ENCODE measurements at regions not wholly inside any gene's neighbourhood (a gene's known extent, or its start where the extent isn't known, plus 50 kb on each side); places are given as distances from the start of the nearest gene placed in this dataset.

DNA sequence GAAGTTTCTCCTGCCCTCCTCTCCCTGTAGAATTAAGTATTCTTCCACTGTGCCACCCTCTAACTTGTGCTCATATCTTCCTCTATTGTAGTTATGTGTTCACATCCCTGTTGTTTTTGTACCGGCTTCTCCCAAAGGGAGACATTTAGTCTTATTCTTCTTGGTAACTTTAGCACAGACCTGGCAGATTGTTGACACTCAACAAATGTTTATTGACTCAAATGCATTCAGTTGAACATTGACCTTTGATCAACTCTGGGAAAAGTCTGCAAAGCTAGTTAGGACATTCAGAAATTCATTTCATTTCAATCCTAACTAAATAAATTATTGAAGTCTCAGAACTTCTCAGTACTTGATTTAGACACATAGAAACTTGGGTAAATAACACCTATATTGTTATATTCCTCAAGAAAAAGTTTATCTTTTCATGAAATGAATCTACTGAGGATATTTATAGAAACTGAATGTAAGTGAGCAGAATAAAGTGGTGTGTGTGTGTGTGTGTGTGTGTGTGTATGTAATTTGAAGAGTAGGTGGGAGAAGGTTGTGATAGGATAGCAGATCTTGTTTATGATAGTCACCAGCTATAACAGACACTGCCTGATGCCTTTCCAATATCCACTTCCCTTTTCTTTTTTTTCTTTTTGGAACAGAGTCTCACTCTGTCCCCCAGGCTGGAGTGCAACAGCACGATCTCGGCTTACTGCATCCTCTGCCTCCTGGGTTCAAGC, 872.4 kb upstream of the CXADR start:
- TF ChIP-seq POLR2AphosphoS5 (IDR thresholded peaks at IDR 0.05; ENCODE audit: low read depth, low read length), result no peak
- no peak for TF ChIP-seq POLR2A (IDR thresholded peaks at IDR 0.05; ENCODE audit: low read depth, low read length)

All from GM12892 (cell line).